Spleen (tissue), 11 donors: ENCODE measurements at regions not wholly inside any gene's neighbourhood (a gene's known extent, or its start where the extent isn't known, plus 50 kb on each side); places are given as distances from the start of the nearest gene placed in this dataset.

Experiments
- DNase-seq: peaks from one replicate; pipeline ENCODE4 v3.0.0-alpha.2; 2020
- H3K27ac ChIP-seq, 8 donors: fragments of 200-600 bp; sonication (generic) in 7 of 8; 1 replicate in 4 of 8; 2 replicates in 4 of 8; pipeline versions ENCODE4 v1.5.0 to v1.8.0; 2016 to 2021; ENCODE audit warnings: inconsistent platforms in 4 of 8, mild to moderate bottlenecking in 4 of 8, moderate library complexity in 1 of 8
- H3K27me3 ChIP-seq, 7 donors: fragments of 200-600 bp; sonication (generic) in 6 of 7; replicated peaks in 1 of 7; 1 replicate in 4 of 7; 2 replicates in 3 of 7; pipeline versions ENCODE4 v1.5.0 to v1.8.0; 2016 to 2021; ENCODE audit warnings: inconsistent platforms in 3 of 7, mild to moderate bottlenecking in 1 of 7
- H3K36me3 ChIP-seq, 6 donors: fragments of 200-600 bp; sonication (generic) in 5 of 6; 1 replicate in 4 of 6; 2 replicates in 2 of 6; pipeline versions ENCODE4 v1.5.0 to v1.8.0; 2016 to 2021; ENCODE audit warnings: inconsistent platforms in 2 of 6
- H3K4me1 ChIP-seq, 6 donors: fragments of 200-600 bp; sonication (generic) in 5 of 6; 1 replicate in 3 of 6; 2 replicates in 3 of 6; pipeline versions ENCODE4 v1.5.0 to v1.8.0; 2016 to 2021; ENCODE audit warnings: inconsistent platforms in 3 of 6
- H3K4me3 ChIP-seq, 8 donors: fragments of 200-600 bp; sonication (generic) in 7 of 8; 1 replicate in 4 of 8; 2 replicates in 4 of 8; pipeline versions ENCODE4 v1.5.0 to v1.8.0; 2016 to 2021; ENCODE audit warnings: inconsistent platforms in 4 of 8, mild to moderate bottlenecking in 4 of 8, moderate library complexity in 2 of 8
- H3K9me3 ChIP-seq, 8 donors: fragments of 200-600 bp; sonication (generic) in 7 of 8; 1 replicate in 4 of 8; 2 replicates in 4 of 8; pipeline versions ENCODE4 v1.5.0 to v1.8.0; 2016 to 2021; ENCODE audit warnings: inconsistent platforms in 4 of 8
- CTCF ChIP-seq, 11 experiments: fragments of 200-600 bp in 7 of 11; fragments of 450-650 bp in 4 of 11; sonication (generic) in 4 of 11; IDR thresholded peaks in 8 of 11; conservative IDR thresholded peaks in 3 of 11; 1 replicate in 7 of 11; 2 replicates in 4 of 11; pipeline versions ENCODE4 v1.4.0 to v1.8.0; 2016 to 2021; ENCODE audit warnings: antibody characterized with exemption in 11 of 11, inconsistent platforms in 4 of 11, mild to moderate bottlenecking in 1 of 11
- POLR2A ChIP-seq, 3 donors: fragments of 450-650 bp; IDR thresholded peaks; one replicate each; pipeline ENCODE4 v1.5.1; 2017; ENCODE audit warnings: antibody characterized with exemption in 3 of 3, mild to moderate bottlenecking in 1 of 3
- POLR2AphosphoS5 ChIP-seq, 3 donors: sonication (generic); formaldehyde crosslinking; IDR thresholded peaks; one replicate each; pipeline ENCODE4 v1.5.1; 2017; ENCODE audit warnings: antibody characterized with exemption in 3 of 3
- WGBS, 5 donors: extraction: QIAGEN DNeasy Blood & Tissue Kit in 3 of 5; methylation state at CpG; one replicate each; pipeline versions ENCODE4 v1.1.5 to v1.1.7; 2013 to 2018; 5-methylcytosine and 5-hydroxymethylcytosine counted together
- intact Hi-C: fragments of 100-400 bp; cut with DNase I; formaldehyde crosslinking; loops from one replicate; pipeline ENCODE4 v1.15.0; 2023; ENCODE audit warnings: low total_unique reads
- donor health status: healthy with polysubstance abuse.
- donor health status: DM: no; HTN: no; CAD: no; lungs with moderate emphysema.
- donor health status: DM: no; HTN: no; CAD: no.
- donor health status: Bipolar disorder and iron deficiency.
- donor health status: healthy.
- donor health status: DM: no; HTN: no; CAD: no.
- donor health status: DM: yes; HTN: yes; CAD: no.

GRCh38 chr2:33893824-33894223 is 294.7 kb upstream of the FAM98A start:
- H3K4me3 ChIP-seq: no peak overlapping the region
- no peaks in the 10 kb centered on the region for H3K9me3 ChIP-seq
- no peaks in the 10 kb centered on the region for H3K4me1 ChIP-seq
- no peak overlapping the region for H3K27ac ChIP-seq
- WGBS, 5 donors: 67 to 78% (median 71%) methylated on average over 1 of the region's 1 CpG
- H3K36me3 ChIP-seq: no peaks in the 10 kb centered on the region
- DNase-seq: no peak
- TF ChIP-seq POLR2A (IDR thresholded peaks at IDR 0.05) (no peak), POLR2AphosphoS5 (IDR thresholded peaks at IDR 0.05) (no peak), CTCF (IDR thresholded peaks at IDR 0.05 in 8 of 11, conservative IDR thresholded peaks at IDR 0.05 in 3 of 11) (no peak)
- H3K27me3 ChIP-seq: no peaks in the 10 kb centered on the region
- intact Hi-C loops: no loop called here

GRCh38 chr2:33891616-33892015 is 292.5 kb upstream of the FAM98A start:
- no peaks in the 10 kb centered on the region for H3K4me1 ChIP-seq
- H3K36me3 ChIP-seq: no peaks in the 10 kb centered on the region
- no peak for DNase-seq
- H3K27me3 ChIP-seq: no peaks in the 10 kb centered on the region
- WGBS, 5 donors: 43 to 57% (median 48%) methylated on average over 4 of the region's 4 CpGs
- no peaks in the 10 kb centered on the region for H3K9me3 ChIP-seq
- intact Hi-C loops: no loop called here
- H3K27ac ChIP-seq: no peak overlapping the region
- H3K4me3 ChIP-seq: no peak overlapping the region
- TF ChIP-seq POLR2AphosphoS5 (IDR thresholded peaks at IDR 0.05) (no peak), CTCF (IDR thresholded peaks at IDR 0.05 in 8 of 11, conservative IDR thresholded peaks at IDR 0.05 in 3 of 11) (no peak)

GRCh38 chr2:33890686-33891085 is 291.6 kb upstream of the FAM98A start:
- WGBS, 5 donors: 96 to 100% (median 98%) methylated on average over 6 of the region's 6 CpGs
- no peak overlapping the region for H3K4me3 ChIP-seq

GRCh38 chr2:33877348-33878016 is 278.4 kb upstream of the FAM98A start:
- Histone ChIP-seq H3K27ac (no peak overlapping the region), H3K9me3 (peaks cover 0 to 17% (median 4%) of the 10 kb centered on the region in 8 donors), H3K4me3 (no peak overlapping the region), H3K4me1 (no peaks in the 10 kb centered on the region), H3K27me3 (no peaks in the 10 kb centered on the region), H3K36me3 (no peaks in the 10 kb centered on the region)
- TF ChIP-seq POLR2A (IDR thresholded peaks at IDR 0.05): no peak
- no peak for TF ChIP-seq CTCF (IDR thresholded peaks at IDR 0.05 in 8 of 11, conservative IDR thresholded peaks at IDR 0.05 in 3 of 11)
- TF ChIP-seq POLR2AphosphoS5 (IDR thresholded peaks at IDR 0.05): no peak
- 71 to 80% (median 77%) methylated on average over 6 of the region's 6 CpGs for WGBS, 5 donors
- intact Hi-C loops: no loop called here
- no peak for DNase-seq

More at GRCh38 chr2:33890686-33891085, 291.6 kb upstream of the FAM98A start:
- no peak overlapping the region for H3K27ac ChIP-seq
- no peaks in the 10 kb centered on the region for H3K36me3 ChIP-seq
- H3K27me3 ChIP-seq: no peaks in the 10 kb centered on the region
- H3K9me3 ChIP-seq: no peaks in the 10 kb centered on the region
- H3K4me1 ChIP-seq: no peaks in the 10 kb centered on the region
- no peak for DNase-seq
- intact Hi-C loops: no loop called here
- no peak for TF ChIP-seq POLR2A (IDR thresholded peaks at IDR 0.05)
- no peak for TF ChIP-seq CTCF (IDR thresholded peaks at IDR 0.05 in 8 of 11, conservative IDR thresholded peaks at IDR 0.05 in 3 of 11)
